ENCODE measurements at regions not wholly inside any gene's neighbourhood (a gene's known extent, or its start where the extent isn't known, plus 50 kb on each side); places are given as distances from the start of the nearest gene placed in this dataset.

GRCh38 chr9:135299239-135299590 is 180.4 kb upstream of the PPP1R26 start:
- no peak for TF ChIP-seq GATA2 (IDR thresholded peaks at IDR 0.05; ENCODE audit: low read depth, low read length)
- no peak for TF ChIP-seq GATA3 (IDR thresholded peaks at IDR 0.05; ENCODE audit: low read depth, low read length)
